ENCODE measurements at regions not wholly inside any gene's neighbourhood (a gene's known extent, or its start where the extent isn't known, plus 50 kb on each side); places are given as distances from the start of the nearest gene placed in this dataset.

- TF ChIP-seq CTCF (IDR thresholded peaks at IDR 0.05; ENCODE audit: low read depth, low read length, missing input control) (no peak), REST (IDR thresholded peaks at IDR 0.05) (no peak), MAX (IDR thresholded peaks at IDR 0.05) (no peak), FOXA2 (IDR thresholded peaks at IDR 0.05) (no peak), HNF4G (IDR thresholded peaks at IDR 0.05) (no peak), EGR1 (IDR thresholded peaks at IDR 0.05; ENCODE audit: low read depth in 2 of 2) (no peak), ZBTB33 (IDR thresholded peaks at IDR 0.05) (no peak), HNF4A (conservative IDR thresholded peaks at IDR 0.05) (no peak)
Measured at GRCh38 chr1:54475946-54476516, 69.8 kb upstream of the SSBP3 start.

All from liver (tissue), 3 donors.